B cell (primary cell): ENCODE measurements at regions not wholly inside any gene's neighbourhood (a gene's known extent, or its start where the extent isn't known, plus 50 kb on each side); places are given as distances from the start of the nearest gene placed in this dataset.

ENCODE experiments used
- CTCF ChIP-seq: fragments of 200-600 bp; IDR thresholded peaks from one replicate; pipeline ENCODE4 v1.8.0; 2022; ENCODE audit warnings: antibody characterized with exemption, mild to moderate bottlenecking
- EZH2 ChIP-seq: IDR thresholded peaks from 2 replicates; pipeline ENCODE4 v1.6.1; 2012; ENCODE audit warnings: borderline replicate concordance, low read depth, mild to moderate bottlenecking, moderate library complexity, low read length; ENCODE audit not compliant: insufficient read depth, poor library complexity, severe bottlenecking

DNA sequence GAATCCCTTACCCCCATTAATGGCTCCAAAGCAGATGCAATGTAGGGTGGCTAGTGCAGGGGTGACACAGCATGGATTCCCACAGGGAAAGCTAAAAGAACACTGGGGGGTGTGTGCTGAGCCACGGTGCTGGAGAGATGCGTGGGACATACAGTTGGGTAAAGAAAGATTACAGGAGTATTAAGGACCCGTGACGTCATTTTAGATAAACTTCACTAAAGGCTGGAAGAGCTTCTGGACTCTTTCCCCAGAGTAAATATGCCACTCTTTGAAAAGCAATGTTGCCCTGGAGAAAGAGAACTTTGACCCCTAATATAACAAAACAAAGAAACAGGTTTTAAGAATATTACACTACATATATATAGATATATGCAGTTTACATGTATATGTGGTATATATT, 481.5 kb upstream of the VSTM2A start:
- TF ChIP-seq CTCF (no peak), EZH2 (no peak)
